GM19463 (cell line): ENCODE measurements at regions not wholly inside any gene's neighbourhood (a gene's known extent, or its start where the extent isn't known, plus 50 kb on each side); places are given as distances from the start of the nearest gene placed in this dataset.
"Not testable (repeated sequence)": the region's sequence is repeated elsewhere in the genome, so short reads cannot be mapped to it uniquely, and the experiment has no call there.

Source experiments
- ATAC-seq: cut with Tn5 transposase; IDR thresholded peaks from one replicate; pipeline ENCODE4 v1.9.1; 2021; ENCODE audit warnings: mild to moderate bottlenecking, moderate library complexity; ENCODE audit not compliant: unreplicated experiment

DNA sequence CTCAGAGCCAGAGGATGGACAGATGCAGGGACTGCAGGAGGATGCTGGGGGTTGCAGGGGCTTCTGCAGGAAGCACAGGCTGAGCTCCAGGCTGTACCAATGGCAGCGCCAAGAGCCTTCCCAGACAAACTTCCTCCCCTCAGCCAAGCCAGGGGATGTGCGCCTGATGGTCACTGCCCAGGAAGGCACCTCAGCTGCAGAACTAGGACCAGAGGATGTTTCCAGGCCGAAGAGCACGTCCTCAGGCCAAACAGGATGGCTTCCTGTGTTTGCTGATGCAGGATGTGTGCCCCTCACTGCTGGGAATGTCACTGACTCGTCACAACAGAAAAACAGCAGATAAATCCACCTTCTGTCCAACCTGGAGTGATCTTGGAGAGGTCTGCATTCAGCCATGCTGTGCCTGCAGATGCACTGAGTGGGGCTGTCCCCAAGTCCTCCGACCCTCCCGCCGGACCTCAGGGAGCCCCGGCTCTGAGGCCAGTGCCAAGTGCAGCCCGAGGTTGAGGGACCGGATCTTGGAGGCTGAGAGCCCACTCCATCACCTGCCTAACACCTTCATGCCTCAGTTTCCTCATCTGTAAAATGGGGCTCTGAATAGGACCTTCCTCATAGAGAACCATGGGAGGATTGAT is 152.5 kb upstream of the CHST15 start:
- no peak for ATAC-seq

DNA sequence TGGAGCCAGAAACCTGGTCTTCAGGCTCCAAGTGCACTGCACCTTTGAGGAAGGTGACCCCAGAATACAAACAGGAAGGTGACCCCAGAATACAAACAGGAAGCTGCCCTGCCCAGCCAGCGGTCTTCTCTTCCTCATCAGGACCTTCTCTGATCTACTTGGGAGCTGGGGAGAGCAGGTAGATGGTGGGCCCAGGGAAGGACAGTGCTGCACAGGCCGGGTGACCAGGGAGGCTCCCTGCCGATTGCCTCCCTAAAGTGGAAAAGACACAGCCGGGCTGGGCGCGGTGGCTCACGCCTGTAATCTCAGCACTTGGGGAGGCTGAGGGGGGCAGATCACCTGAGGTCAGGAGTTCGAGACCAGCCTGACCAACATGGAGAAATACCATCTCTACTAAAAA is 151.8 kb upstream of the CHST15 start:
- no peak for ATAC-seq

DNA sequence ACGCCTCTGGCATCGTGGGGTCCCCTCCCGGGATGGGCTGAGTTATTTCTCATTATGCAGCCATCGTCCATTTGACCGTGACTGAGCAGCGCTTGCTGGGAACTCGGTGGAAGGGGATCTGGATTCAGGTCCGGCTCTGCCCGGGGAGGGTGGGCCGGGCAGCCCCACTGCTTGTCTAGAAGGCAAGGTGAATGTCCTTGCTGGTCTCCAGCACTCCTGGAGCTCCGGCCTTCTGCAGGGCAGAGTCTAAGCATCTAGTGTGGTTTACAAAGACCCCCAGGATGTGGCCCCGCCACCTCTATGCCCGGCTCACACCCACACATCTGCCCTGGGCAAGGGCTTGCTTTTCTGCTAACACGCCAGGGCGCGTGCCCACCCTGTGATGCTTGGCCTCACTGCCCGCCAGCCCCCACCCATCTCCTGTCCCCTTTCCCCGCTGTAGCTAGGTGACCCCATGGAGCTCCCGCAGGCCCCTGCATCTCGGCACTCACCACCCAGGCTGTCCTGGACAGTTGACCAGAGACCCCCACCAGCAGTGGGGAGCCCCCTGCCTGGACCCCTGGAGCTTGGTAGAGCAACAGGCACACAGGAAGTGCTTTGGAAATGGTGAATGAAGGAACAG is 151.0 kb upstream of the CHST15 start:
- ATAC-seq = no peak

DNA sequence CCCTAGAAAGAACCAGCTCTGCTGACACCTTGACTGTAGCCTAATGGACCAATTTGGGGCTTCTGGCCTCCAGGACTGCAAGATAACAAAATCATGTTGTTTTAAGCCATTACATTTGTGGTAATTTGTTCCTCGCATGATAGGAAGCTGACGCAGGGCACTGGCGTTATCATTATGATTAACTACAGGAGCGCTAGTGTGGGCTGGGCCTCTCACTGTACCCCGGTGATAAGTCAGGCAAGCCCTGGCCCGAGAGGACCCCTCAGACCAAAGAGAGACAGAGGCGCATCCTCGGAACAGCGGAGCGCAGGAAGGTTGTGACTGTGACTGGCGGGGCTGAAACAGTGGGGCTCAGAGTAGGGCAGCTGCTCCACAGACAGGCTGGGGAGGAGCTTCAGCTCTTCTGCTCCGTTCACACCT is 150.3 kb upstream of the CHST15 start:
- ATAC-seq = no peak

DNA sequence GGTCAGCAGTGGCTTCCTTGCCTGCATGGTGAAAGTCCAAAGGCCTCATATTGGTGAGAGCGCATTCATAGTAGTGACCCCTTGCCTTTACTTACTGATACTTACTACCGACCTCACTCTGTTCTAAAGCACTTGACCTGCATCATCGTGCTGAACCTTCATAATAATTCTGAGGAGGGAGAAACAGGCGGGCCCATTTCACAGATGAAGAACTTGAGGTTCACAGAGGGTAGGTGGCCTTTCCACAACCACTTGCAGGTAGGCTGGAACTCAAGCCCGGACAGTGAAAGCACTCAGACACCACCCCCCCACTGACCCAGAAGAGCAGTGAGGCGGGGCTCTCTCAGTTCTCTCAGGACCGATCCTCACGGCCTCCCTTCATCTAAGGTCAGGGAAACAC is 149.4 kb upstream of the CHST15 start:
- no peak for ATAC-seq

DNA sequence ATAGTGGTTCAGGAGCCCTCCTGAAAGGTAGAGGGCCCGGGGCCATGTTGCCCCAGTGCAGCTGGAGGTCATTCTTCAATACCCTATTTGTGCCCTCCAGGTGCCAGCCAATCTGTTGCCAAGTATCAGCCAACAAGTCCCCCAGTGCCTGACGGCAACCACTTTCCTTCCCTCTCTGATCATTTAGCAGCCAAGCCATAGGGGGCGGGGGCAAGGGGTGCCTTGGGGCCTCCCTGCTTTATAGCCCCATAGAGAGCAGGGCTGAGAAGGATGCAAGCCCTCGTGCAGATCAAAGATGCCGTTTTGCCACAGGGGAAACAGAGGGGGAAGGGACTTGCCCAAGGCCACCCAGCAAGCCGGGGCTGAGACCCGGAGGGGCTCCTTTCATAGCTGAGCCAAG is 149.0 kb upstream of the CHST15 start:
- no peak for ATAC-seq

DNA sequence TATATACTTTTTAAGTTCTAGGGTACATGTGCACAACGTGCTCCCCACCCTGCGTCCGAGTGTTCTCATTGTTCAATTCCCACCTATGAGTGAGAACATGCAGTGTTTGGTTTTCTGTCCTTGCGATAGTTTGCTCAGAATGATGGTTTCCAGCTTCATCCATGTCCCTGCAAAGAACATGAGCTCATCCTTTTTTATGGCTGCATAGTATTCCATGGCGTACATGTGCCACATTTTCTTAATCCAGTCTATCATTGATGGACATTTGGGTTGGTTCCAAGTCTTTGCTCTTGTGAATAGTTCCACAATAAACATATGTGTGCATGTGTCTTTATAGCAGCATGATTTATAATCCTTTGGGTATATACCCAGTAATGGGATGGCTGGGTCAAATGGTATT is 148.1 kb upstream of the CHST15 start:
- not testable (repeated sequence) for ATAC-seq

DNA sequence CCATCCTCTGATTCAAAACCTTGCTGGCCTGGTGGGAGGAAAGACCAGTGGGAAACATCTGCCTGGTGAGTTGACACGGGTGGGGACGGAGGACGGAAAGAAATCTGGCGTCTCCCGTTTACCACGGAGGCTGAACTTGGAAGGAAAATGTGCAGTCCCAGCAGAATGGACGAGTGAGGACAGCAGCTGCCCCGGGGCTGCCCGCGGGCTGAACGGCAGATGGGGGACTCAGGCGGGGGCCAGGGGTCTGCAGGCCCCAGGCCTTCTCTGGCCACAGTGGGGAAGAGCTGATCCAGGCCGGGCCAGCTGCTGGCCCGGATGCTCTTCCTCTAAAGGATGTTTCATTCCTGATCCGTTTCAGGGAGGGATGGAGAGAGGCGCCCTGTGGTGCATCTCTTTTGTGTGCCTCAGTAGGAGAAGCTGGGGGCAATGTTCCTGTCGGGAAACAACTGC is 147.5 kb upstream of the CHST15 start:
- no peak for ATAC-seq

DNA sequence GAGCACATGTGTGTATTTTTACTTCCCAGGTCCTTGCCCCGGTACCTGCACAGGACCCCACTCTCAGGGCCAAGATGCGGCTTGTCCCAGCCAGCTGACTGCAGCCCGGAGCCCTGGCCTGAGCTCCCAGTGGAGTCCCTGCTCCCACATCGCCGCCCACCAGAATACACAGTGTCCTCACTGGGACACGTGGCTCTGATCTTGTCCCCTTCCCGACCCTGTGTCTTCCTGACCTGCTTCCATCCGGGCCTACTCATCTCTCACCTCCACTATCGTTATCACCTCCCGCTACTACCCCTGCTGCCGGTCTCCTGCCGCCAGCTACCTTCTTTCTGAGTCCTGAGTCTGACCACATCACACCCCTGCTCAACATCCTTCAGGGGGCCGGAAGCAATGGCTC is 146.3 kb upstream of the CHST15 start:
- ATAC-seq = no peak

DNA sequence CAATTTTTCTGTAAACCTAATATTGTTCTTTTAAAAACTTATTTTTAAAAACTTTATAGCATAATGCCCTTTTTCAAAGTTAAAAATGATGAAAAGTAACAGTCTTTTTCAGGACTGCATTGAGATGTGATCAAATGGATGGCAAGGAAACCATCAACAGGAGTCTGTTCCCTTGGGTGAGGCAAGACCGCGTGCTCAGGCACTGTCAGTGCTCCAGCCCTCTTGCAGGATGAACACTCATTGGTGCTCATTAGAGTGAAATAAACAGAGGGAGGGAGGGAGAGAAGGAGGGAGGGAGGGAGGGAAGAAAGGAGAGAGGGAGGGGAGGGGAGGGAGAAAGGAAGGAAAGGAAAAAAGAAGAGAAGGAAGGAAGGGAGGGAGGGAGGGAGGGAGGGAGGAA is 145.7 kb upstream of the CHST15 start:
- ATAC-seq = no peak

DNA sequence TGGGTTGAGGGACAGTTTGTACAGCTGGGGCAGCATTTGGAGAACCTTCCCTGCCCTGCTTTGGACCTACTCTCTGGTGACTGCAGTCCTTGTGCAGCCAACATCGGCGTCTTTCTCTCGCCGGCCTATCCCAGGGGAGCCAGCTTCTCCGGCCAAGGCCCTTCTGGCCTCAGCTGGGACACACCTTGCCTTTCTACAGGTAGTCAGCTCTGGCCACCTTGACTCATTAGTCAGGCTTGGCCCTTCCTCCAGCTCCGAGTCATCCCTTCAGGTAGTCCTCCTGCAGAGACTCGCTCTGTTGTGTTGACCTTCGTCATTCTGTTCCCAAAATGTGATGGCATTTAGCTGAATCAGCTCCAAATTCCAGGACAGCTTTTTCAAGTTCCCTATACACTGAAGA is 145.0 kb upstream of the CHST15 start:
- ATAC-seq = no peak

DNA sequence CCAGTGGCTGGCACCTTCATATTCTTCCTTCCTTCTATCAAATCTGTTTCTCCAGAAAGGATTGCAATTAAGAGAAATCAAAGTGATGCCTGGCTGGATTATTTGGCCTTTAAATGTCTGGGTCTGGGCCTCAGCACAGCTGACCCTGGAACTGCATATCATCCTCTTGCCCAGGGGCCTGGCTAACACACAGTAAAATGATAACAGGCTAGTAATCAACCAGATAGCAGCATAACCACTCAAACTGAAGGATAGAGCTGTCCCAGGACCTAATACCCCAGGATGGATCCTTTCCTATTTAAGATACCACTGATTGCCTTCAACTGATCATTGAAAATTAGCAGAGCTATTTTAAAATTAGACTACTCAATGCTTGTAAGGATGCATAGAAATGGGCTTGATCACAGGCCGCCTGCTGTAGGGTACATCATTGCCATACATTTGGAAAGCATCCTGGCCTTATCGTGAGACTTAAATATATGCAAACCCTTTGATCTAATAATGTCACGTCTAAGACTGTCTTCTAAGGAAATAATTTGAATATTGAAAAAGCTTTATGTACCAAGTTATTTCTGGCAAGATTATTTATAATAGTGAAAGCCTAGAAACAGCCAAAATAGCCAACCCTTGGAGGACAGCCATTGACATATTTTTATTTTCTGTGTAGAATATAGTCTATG is 144.0 kb upstream of the CHST15 start:
- no peak for ATAC-seq

DNA sequence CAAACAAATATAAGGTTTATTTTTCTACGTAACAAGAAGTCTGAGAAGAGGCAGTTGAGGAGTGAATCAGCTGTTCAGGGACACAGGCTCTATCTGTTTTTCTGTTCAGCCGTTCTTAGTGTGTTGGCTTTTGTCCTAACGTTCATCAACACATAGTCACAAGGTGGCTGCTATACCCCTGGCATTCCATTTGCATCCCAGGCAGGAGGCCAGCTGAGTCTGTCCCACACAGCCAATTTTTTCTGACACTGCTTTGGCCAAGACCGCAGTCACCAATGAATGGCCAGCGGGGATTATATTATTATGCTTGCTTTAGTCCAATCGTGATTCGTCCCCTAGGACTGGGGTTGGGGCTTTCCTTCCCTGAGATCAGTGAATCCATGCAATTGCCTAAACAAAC is 143.4 kb upstream of the CHST15 start:
- ATAC-seq = no peak

DNA sequence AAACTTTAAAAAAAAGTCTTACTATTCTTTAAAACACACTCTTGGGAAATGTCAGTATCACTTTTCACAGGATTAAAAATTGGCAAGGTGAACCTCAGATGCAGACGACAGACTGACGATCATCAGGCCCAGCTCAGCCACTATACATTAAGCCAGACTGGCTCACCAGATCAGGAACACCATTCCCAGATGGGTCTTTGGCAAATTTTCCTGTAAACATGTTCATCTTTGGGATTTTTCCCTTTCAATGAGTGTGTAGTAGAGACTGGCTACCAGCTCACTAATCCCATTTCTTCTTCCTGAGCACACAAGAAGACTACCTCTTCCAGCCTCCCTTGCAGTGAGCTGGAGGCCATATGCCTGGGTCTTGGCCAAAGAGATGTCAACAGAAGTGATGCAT is 142.7 kb upstream of the CHST15 start:
- ATAC-seq = no peak

DNA sequence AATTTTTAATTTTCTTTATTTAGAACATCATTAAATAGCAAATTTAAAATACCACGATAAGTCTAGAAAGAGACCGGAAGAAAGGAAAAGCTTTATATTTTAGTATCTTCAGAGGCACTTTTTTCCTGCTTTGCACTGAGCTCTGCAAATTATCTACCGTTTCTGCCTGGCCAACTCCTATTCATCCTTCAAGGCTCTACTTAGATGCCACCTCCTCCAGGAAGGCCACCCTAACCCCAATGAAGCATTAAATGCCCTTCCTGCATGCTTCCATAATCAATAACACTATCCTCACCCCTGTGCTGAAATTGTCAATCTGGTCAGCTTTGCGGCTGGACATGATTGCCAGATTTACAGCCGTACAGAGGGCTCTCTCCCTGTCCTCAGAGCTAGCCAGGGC is 141.8 kb upstream of the CHST15 start:
- ATAC-seq = no peak

DNA sequence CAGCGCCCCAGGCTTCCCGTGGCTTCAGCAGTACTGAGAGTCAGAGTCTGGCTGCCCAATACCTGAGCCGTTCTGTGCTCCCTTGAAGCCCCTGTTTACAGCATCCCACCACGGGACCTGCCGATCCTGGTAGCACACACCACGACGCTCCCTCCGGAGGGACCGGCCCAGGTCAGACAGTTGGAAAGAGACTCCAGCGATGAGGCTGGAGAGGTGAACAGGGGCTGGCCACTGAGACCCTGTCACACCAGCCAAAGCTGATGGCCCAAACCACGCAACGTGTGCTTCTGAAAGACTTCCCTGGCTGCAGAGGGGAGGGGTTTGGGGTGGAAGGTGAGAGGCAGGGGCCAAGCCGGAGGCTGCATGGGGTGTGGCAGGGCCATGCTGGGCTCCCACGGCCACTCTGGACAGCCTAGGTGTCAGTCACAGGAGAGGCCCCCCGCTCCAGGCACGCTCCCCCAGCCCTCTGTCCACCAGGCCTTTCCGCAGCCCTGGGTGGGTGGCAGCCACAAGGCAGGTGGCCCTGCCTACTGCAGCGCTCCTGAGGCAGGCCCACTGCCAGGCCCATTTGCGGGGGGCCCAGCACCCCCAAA is 140.2 kb upstream of the CHST15 start:
- ATAC-seq = no peak

DNA sequence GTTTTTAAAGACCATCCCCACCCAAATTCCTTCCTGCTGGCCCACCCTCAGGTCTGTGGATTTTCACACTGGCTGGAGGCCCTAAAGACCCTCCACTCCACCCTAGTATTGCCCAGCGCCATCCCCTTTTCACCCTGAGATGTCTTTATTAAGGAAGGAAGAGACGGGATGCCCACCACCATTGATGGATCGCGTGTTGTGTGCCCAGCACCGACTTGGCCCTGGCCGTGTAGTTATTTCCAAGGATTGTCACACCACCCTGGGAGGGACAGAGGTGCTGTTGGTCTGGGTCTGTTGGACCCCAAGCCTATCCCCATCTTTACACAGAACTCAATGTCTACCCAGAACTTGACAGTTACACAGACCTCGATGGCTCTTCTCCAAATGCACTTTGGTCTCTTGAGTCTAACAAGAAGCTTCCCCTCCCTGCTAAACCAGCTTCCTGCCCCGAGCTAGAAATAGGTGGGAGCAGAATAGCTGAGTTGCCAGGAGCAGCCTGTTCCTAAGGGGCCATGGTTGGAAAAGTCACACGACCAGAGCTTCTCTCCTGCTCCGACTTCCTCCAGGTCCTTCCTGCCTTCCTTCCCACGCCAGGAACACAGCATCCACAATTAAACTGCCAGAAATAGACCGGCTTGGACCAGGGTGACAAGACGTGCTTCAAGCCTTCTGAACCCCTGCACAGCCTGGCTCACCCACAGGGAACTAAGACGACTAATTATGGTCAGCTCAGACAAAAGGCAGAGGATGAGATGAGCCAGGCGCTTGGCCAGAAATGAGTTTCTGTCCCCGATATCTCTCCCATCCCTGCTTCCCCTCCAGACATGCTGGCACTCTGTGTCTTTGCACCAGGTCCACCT is 139.5 kb upstream of the CHST15 start:
- ATAC-seq = no peak

DNA sequence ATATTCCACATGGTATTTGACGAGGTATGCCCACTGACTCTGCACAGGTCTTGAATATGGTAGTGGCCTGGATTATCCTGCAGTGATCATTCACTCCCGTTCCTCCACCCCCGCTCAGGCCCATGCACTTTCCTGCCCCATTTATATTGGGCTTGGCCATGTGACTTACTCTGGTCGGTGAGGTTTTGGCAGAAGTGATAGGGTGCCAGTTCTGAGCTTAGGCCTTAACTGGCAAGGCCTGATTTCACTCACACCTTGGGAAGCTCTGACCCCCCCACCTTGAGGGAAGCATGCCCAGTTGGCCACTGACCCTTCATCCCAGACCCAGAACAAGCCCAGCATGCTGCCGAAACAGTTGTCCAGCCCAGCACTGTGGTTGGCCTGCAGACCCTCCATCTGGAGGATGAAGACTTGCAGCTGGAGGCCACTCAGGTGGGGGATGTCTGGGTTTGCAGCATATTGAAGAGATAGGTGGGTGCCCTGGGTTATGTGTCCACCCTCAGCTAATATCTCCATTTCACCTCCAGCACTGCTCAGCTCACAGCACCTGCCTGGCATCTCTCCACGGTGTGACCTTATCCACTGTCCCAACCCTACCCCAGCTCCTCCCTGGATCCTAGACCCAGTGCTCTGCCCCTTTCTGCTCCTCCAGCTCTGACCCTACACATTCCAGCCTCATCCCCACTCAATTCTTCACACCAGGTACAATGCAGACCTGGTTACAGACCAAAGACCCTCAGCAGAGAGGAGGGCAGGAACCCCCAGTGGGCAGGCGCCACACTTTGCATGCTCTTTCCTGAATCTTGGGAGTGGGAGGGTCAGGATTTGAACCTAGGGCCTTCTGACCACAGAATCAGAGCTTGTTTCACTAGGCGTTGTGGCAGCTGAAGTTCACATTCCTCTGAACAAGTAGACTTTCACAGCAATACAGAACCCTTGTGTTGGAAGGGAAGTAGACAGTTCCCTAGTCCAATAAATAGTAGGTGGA is 138.1 kb upstream of the CHST15 start:
- no peak for ATAC-seq

DNA sequence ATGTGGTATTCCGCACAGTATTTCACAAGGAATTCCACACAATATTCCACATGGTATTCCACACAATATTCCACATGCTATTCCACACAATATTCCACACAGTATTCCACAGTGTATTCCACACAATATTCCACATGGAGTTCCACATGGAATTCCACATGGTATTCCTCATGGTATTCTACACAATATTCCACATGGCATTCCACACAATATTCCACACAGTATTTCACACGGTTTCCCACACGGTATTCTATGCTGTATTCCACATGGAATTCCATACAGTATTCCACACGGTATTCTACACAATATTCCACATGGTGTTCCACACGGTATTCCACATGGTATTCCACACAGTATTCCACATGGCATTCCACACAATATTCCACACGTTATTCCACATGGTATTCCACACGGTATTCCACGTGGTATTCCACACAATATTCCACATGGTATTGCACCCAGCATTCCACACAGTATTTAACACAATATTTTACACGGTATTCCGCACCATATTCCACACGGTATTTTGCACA is 137.3 kb upstream of the CHST15 start:
- no peak for ATAC-seq
